Testis (tissue), 2 donors: ENCODE measurements at regions not wholly inside any gene's neighbourhood (a gene's known extent, or its start where the extent isn't known, plus 50 kb on each side); places are given as distances from the start of the nearest gene placed in this dataset.

ENCODE experiments used
- POLR2A ChIP-seq: fragments of 450-650 bp; IDR thresholded peaks from one replicate; pipeline ENCODE4 v1.6.1; 2017; ENCODE audit warnings: antibody characterized with exemption, mild to moderate bottlenecking, moderate library complexity
- TF ChIP-seq, protein P1 (sequence below), 3 experiments: fragments of 450-650 bp in 2 of 3; fragments of 200-600 bp in 1 of 3; sonication (generic) in 1 of 3; IDR thresholded peaks; one replicate each; pipeline ENCODE4 v1.5.1; 2016 to 2019; ENCODE audit warnings: antibody characterized with exemption in 3 of 3, mild to moderate bottlenecking in 2 of 3, moderate library complexity in 1 of 3

- TF ChIP-seq, protein P1, sequence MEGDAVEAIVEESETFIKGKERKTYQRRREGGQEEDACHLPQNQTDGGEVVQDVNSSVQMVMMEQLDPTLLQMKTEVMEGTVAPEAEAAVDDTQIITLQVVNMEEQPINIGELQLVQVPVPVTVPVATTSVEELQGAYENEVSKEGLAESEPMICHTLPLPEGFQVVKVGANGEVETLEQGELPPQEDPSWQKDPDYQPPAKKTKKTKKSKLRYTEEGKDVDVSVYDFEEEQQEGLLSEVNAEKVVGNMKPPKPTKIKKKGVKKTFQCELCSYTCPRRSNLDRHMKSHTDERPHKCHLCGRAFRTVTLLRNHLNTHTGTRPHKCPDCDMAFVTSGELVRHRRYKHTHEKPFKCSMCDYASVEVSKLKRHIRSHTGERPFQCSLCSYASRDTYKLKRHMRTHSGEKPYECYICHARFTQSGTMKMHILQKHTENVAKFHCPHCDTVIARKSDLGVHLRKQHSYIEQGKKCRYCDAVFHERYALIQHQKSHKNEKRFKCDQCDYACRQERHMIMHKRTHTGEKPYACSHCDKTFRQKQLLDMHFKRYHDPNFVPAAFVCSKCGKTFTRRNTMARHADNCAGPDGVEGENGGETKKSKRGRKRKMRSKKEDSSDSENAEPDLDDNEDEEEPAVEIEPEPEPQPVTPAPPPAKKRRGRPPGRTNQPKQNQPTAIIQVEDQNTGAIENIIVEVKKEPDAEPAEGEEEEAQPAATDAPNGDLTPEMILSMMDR (IDR thresholded peaks at IDR 0.05): no peak
- TF ChIP-seq POLR2A: no peak
Observed at GRCh38 chr14:104392001-104392395, 187.6 kb upstream of the C14orf180 start.
